WTC11 (cell line): ENCODE measurements at regions not wholly inside any gene's neighbourhood (a gene's known extent, or its start where the extent isn't known, plus 50 kb on each side); places are given as distances from the start of the nearest gene placed in this dataset.

ENCODE experiments used
- ATAC-seq: fragments of 200-7000 bp; cut with Tn5 transposase; 2 replicates; pipeline ENCODE4 v1.10.0; 2021; ENCODE audit warnings: mild to moderate bottlenecking, moderate library complexity
- CTCF ChIA-PET: fragments of 300-600 bp; sonication (Branson Sonifier 250); formaldehyde crosslinking; loops from one replicate; lab custom pipeline; 2021; ENCODE audit warnings: antibody characterized with exemption; lab: Charles Lee
- POLR2A ChIA-PET: fragments of 350-600 bp; sonication (Branson Sonifier 250); formaldehyde crosslinking; loops from one replicate; lab custom pipeline; 2021; ENCODE audit warnings: antibody characterized with exemption; lab: Charles Lee
- DNase-seq: peaks from one replicate; pipeline ENCODE4 v3.0.0; 2021; ENCODE audit warnings: low spot score
- H3K27ac Mint-ChIP-seq: 2 replicates; pipeline ENCODE4 v1.8.0; 2021; ENCODE audit warnings: mixed read lengths
- H3K27me3 Mint-ChIP-seq: 2 replicates; pipeline ENCODE4 v1.8.0; 2021; ENCODE audit warnings: low read depth, mild to moderate bottlenecking, moderate library complexity, mixed read lengths
- H3K36me3 Mint-ChIP-seq: 2 replicates; pipeline ENCODE4 v1.8.0; 2021; ENCODE audit warnings: mixed read lengths
- H3K4me1 Mint-ChIP-seq: 2 replicates; pipeline ENCODE4 v1.8.0; 2022; ENCODE audit warnings: mixed read lengths
- H3K4me3 Mint-ChIP-seq: 2 replicates; pipeline ENCODE4 v1.8.0; 2021; ENCODE audit warnings: mild to moderate bottlenecking, moderate library complexity, mixed read lengths
- H3K9me3 Mint-ChIP-seq: 2 replicates; pipeline ENCODE4 v1.8.0; 2021; ENCODE audit warnings: mixed read lengths
- ATF2 ChIP-seq: sonication (generic); formaldehyde crosslinking; IDR thresholded peaks from 2 replicates; pipeline ENCODE4 v1.8.1; 2022; ENCODE audit warnings: low read depth, missing genetic modification reagents, borderline replicate concordance
- ATF3 ChIP-seq: sonication (generic); formaldehyde crosslinking; conservative IDR thresholded peaks from 2 replicates; pipeline ENCODE4 v1.8.1; 2022; ENCODE audit warnings: mild to moderate bottlenecking, missing genetic modification reagents
- E2F1 ChIP-seq: sonication (generic); formaldehyde crosslinking; IDR thresholded peaks from 2 replicates; pipeline ENCODE4 v1.8.0; 2022; ENCODE audit warnings: mild to moderate bottlenecking, missing genetic modification reagents
- E2F5 ChIP-seq: sonication (generic); formaldehyde crosslinking; IDR thresholded peaks from 2 replicates; pipeline ENCODE4 v1.8.1; 2022; ENCODE audit warnings: mild to moderate bottlenecking, moderate library complexity, missing genetic modification reagents
- ELF4 ChIP-seq: sonication (generic); formaldehyde crosslinking; IDR thresholded peaks from 2 replicates; pipeline ENCODE4 v1.8.1; 2022; ENCODE audit warnings: low read depth, mild to moderate bottlenecking, moderate library complexity, missing genetic modification reagents
- IRF2 ChIP-seq: sonication (generic); formaldehyde crosslinking; IDR thresholded peaks from 2 replicates; pipeline ENCODE4 v1.8.0; 2022; ENCODE audit warnings: low read depth, missing genetic modification reagents, borderline replicate concordance
- NFATC4 ChIP-seq: fragments of 250-450 bp; sonication (Bioruptor Pico); IDR thresholded peaks from 2 replicates; pipeline ENCODE4 v1.9.0; 2021; ENCODE audit warnings: mild to moderate bottlenecking
- NR3C1 ChIP-seq: sonication (generic); formaldehyde crosslinking; conservative IDR thresholded peaks from 2 replicates; pipeline ENCODE4 v1.8.1; 2023; ENCODE audit warnings: low read depth, mild to moderate bottlenecking, missing genetic modification reagents
- PRDM15 ChIP-seq: sonication (generic); formaldehyde crosslinking; IDR thresholded peaks from 2 replicates; pipeline ENCODE4 v1.8.0; 2022; ENCODE audit warnings: missing genetic modification reagents
- PREB ChIP-seq: sonication (generic); formaldehyde crosslinking; IDR thresholded peaks from 2 replicates; pipeline ENCODE4 v1.8.1; 2022; ENCODE audit warnings: mild to moderate bottlenecking, missing genetic modification reagents, moderate library complexity, borderline replicate concordance
- PRRX2 ChIP-seq: fragments of 250-450 bp; sonication (Bioruptor Pico); IDR thresholded peaks from 2 replicates; pipeline ENCODE4 v1.8.0; 2021; ENCODE audit warnings: mild to moderate bottlenecking
- SMAD4 ChIP-seq: sonication (generic); formaldehyde crosslinking; IDR thresholded peaks from 2 replicates; pipeline ENCODE4 v1.8.0; 2022; ENCODE audit warnings: mild to moderate bottlenecking, missing genetic modification reagents
- TCF7 ChIP-seq: sonication (generic); formaldehyde crosslinking; IDR thresholded peaks from 2 replicates; pipeline ENCODE4 v1.8.0; 2022; ENCODE audit warnings: mild to moderate bottlenecking, low read depth, missing genetic modification reagents, moderate library complexity
- USF1 ChIP-seq: sonication (generic); formaldehyde crosslinking; IDR thresholded peaks from 2 replicates; pipeline ENCODE4 v1.8.0; 2022; ENCODE audit warnings: mild to moderate bottlenecking, missing genetic modification reagents
- USF2 ChIP-seq: sonication (generic); formaldehyde crosslinking; IDR thresholded peaks from 2 replicates; pipeline ENCODE4 v1.8.1; 2023; ENCODE audit warnings: mild to moderate bottlenecking, missing genetic modification reagents, moderate library complexity
- ZNF121 ChIP-seq: sonication (generic); formaldehyde crosslinking; IDR thresholded peaks from 2 replicates; pipeline ENCODE4 v1.8.0; 2023; ENCODE audit warnings: missing genetic modification reagents
- ZNF281 ChIP-seq: sonication (generic); formaldehyde crosslinking; IDR thresholded peaks from 2 replicates; pipeline ENCODE4 v1.8.0; 2023; ENCODE audit warnings: mild to moderate bottlenecking, missing genetic modification reagents
- ZNF423 ChIP-seq: fragments of 250-450 bp; sonication (Bioruptor Pico); IDR thresholded peaks from 2 replicates; pipeline ENCODE4 v2.1.2; 2022; ENCODE audit warnings: mild to moderate bottlenecking, moderate library complexity
- ZSCAN18 ChIP-seq: fragments of 250-450 bp; sonication (Bioruptor Pico); IDR thresholded peaks from 2 replicates; pipeline ENCODE4 v2.1.2; 2022; ENCODE audit warnings: mild to moderate bottlenecking, moderate library complexity

GRCh38 chr2:147578529-147578928 lies 266.3 kb upstream of the ACVR2A start (continued):
- no peak for TF ChIP-seq ZNF281 (CRISPR knock-in tag)
- TF ChIP-seq ZNF423 (CRISPR knock-in tag) = no peak
- TF ChIP-seq NR3C1 (CRISPR knock-in tag) = no peak
- no peak for TF ChIP-seq ZSCAN18 (CRISPR knock-in tag)
- TF ChIP-seq E2F1 (CRISPR knock-in tag) = no peak
- no peak for TF ChIP-seq ZNF121 (CRISPR knock-in tag)
- TF ChIP-seq USF1 (CRISPR knock-in tag) = no peak
- TF ChIP-seq SMAD4 (CRISPR knock-in tag) = no peak
- TF ChIP-seq PRRX2 (CRISPR knock-in tag) = no peak

GRCh38 chr2:147577998-147578380 lies 266.8 kb upstream of the ACVR2A start:
- no peak for DNase-seq
- H3K27me3 Mint-ChIP-seq = no peaks in the 10 kb centered on the region
- no peaks in the 10 kb centered on the region for H3K36me3 Mint-ChIP-seq
- ChIA-PET POLR2A (no interaction called here), CTCF (no interaction called here)
- H3K27ac Mint-ChIP-seq = no peak overlapping the region
- H3K9me3 Mint-ChIP-seq = peaks cover 6% of the 10 kb centered on the region
- ATAC-seq = no peak
- no peaks in the 10 kb centered on the region for H3K4me1 Mint-ChIP-seq
- H3K4me3 Mint-ChIP-seq = no peak overlapping the region
- no peak for TF ChIP-seq USF2 (CRISPR knock-in tag)
- no peak for TF ChIP-seq ATF2 (CRISPR knock-in tag)
- no peak for TF ChIP-seq PRDM15 (CRISPR knock-in tag)
- TF ChIP-seq ELF4 (CRISPR knock-in tag) = no peak
- TF ChIP-seq NFATC4 = no peak
- no peak for TF ChIP-seq ATF3 (CRISPR knock-in tag)
- no peak for TF ChIP-seq TCF7 (CRISPR knock-in tag)
- TF ChIP-seq PREB (CRISPR knock-in tag) = no peak
- no peak for TF ChIP-seq E2F5
- TF ChIP-seq IRF2 (CRISPR knock-in tag) = no peak
